HepG2 (cell line): ENCODE measurements at regions not wholly inside any gene's neighbourhood (a gene's known extent, or its start where the extent isn't known, plus 50 kb on each side); places are given as distances from the start of the nearest gene placed in this dataset.

Experiments used
- ATAC-seq: fragments of 200-7000 bp; cut with Tn5 transposase; 3 replicates; pipeline ENCODE4 v1.9.1; 2020; ENCODE audit warnings: mild to moderate bottlenecking, moderate library complexity
- BruUV-seq: library from RNA; stranded (reverse); fragments of 400-500 nt; replicated peaks from 2 replicates; lab custom pipeline; 2021; lab: Mats Ljungman, UMichigan
- CTCF ChIA-PET: fragments of 300-600 bp; formaldehyde crosslinking; extraction: SDS; loops from one replicate; lab custom pipeline; 2021; ENCODE audit warnings: low total read pairs, inconsistent platforms, low intra/inter-chr PET ratio; lab: Yijun Ruan, JAX
- POLR2A ChIA-PET: fragments of 350-600 bp; sonication (Branson Sonifier 250); formaldehyde crosslinking; loops from one replicate; lab custom pipeline; 2020; ENCODE audit warnings: antibody characterized with exemption, inconsistent platforms; lab: Yijun Ruan, JAX
- DNase-seq: peaks from one replicate; pipeline ENCODE4 v3.0.0-alpha.2; 2015; ENCODE audit warnings: low spot score
- FAIRE-seq: peaks from 3 replicates; lab custom pipeline; 2011; peaks lifted over from hg19 to GRCh38; lab: Jason Lieb, UNC
- H2AFZ ChIP-seq: one replicate; pipeline ENCODE4 v1.6.1; 2011; ENCODE audit warnings: low read length, inconsistent platforms
- H3K27ac ChIP-seq: fragments of 300-600 bp; 3 replicates; pipeline ENCODE4 v1.8.0; 2011; ENCODE audit warnings: mixed run types, mild to moderate bottlenecking, mixed read lengths, low read length, inconsistent platforms; ENCODE audit not compliant: insufficient read depth; ENCODE audit errors: extremely low read length
- H3K27me3 ChIP-seq, 2 experiments: fragments of 200-600 bp in 1 of 2; 2 replicates in 1 of 2; 3 replicates in 1 of 2; pipeline versions ENCODE4 v1.6.0 to v1.8.0; 2011; ENCODE audit warnings: low read length in 2 of 2, mild to moderate bottlenecking in 2 of 2, moderate library complexity in 2 of 2, inconsistent platforms in 1 of 2; ENCODE audit not compliant: insufficient read depth in 2 of 2, control insufficient read depth in 1 of 2
- H3K36me3 ChIP-seq, 2 experiments: fragments of 200-600 bp in 1 of 2; replicated peaks in 1 of 2; 2 replicates in 1 of 2; 3 replicates in 1 of 2; pipeline versions ENCODE4 v1.5.1 to v1.8.0; 2011; ENCODE audit warnings: low read length in 2 of 2, inconsistent platforms in 1 of 2; ENCODE audit not compliant: insufficient read depth in 2 of 2, control insufficient read depth in 1 of 2
- H3K4me1 ChIP-seq: 2 replicates; pipeline ENCODE4 v1.5.1; 2012; ENCODE audit warnings: low read length, inconsistent platforms; ENCODE audit not compliant: insufficient read depth
- H3K4me2 ChIP-seq: 2 replicates; pipeline ENCODE4 v1.6.0; 2011; ENCODE audit warnings: low read depth, low read length, inconsistent platforms
- H3K4me3 ChIP-seq, 3 experiments: fragments of 200-600 bp in 1 of 3; sonication (generic), shearing (Covaris generic) in 1 of 3; replicated peaks in 1 of 3; 2 replicates each; pipeline ENCODE4 v1.5.1; 2011 to 2016; ENCODE audit warnings: low read length in 3 of 3, inconsistent platforms in 2 of 3, low read depth in 2 of 3, mild to moderate bottlenecking in 2 of 3, control low read depth in 1 of 3, mixed read lengths in 1 of 3; ENCODE audit not compliant: insufficient read depth in 1 of 3
- H3K79me2 ChIP-seq: one replicate; pipeline ENCODE4 v1.6.1; 2011; ENCODE audit warnings: low read length, inconsistent platforms; ENCODE audit not compliant: insufficient read depth
- H3K9ac ChIP-seq: 2 replicates; pipeline ENCODE4 v1.6.0; 2011; ENCODE audit warnings: mild to moderate bottlenecking, low read depth, low read length, inconsistent platforms; ENCODE audit not compliant: insufficient read depth
- H3K9me3 ChIP-seq: 2 replicates; pipeline ENCODE4 v1.5.1; 2012; ENCODE audit warnings: mild to moderate bottlenecking, low read length
- H4K20me1 ChIP-seq: 2 replicates; pipeline ENCODE4 v1.6.0; 2011; ENCODE audit warnings: inconsistent platforms, mild to moderate bottlenecking, low read length, moderate library complexity; ENCODE audit not compliant: insufficient read depth
- CREB1 ChIP-seq, 2 experiments: fragments of 450-650 bp in 1 of 2; IDR thresholded peaks; 2 replicates each; pipeline ENCODE4 v1.6.1; 2016 to 2017; ENCODE audit warnings: control low read depth in 1 of 2, mild to moderate bottlenecking in 1 of 2, missing compliant biosample characterization in 1 of 2, missing genetic modification characterization in 1 of 2
- GATAD2A ChIP-seq: IDR thresholded peaks from 2 replicates; pipeline ENCODE4 v1.6.1; 2016
- KAT2B ChIP-seq: fragments of 150-350 bp; IDR thresholded peaks from 2 replicates; pipeline ENCODE4 v1.6.1; 2014; ENCODE audit warnings: low read depth, low read length, borderline replicate concordance
- KAT7 ChIP-seq: IDR thresholded peaks from 2 replicates; pipeline ENCODE4 v1.6.1; 2018; ENCODE audit warnings: borderline replicate concordance, missing compliant biosample characterization
- NFKB2 ChIP-seq: sonication (generic); formaldehyde crosslinking; IDR thresholded peaks from 2 replicates; pipeline ENCODE4 v1.4.0; 2020; ENCODE audit warnings: missing genetic modification reagents, borderline replicate concordance
- NR2F1 ChIP-seq, 2 experiments: fragments of 450-650 bp in 1 of 2; formaldehyde crosslinking in 1 of 2; IDR thresholded peaks; 2 replicates each; pipeline versions ENCODE4 v1.5.0 to v1.6.1; 2016 to 2020; ENCODE audit warnings: mild to moderate bottlenecking in 1 of 2, missing compliant biosample characterization in 1 of 2, missing genetic modification reagents in 1 of 2, moderate library complexity in 1 of 2
- PAWR ChIP-seq: sonication (generic); formaldehyde crosslinking; IDR thresholded peaks from 2 replicates; pipeline ENCODE4 v1.4.0; 2020; ENCODE audit warnings: missing genetic modification reagents, mild to moderate bottlenecking, borderline replicate concordance
- RFX5 ChIP-seq: IDR thresholded peaks from 2 replicates; pipeline ENCODE4 v1.6.1; 2011; ENCODE audit warnings: low read depth, low read length, improper control_type of control experiment
- SCMH1 ChIP-seq: sonication (generic); formaldehyde crosslinking; IDR thresholded peaks from 2 replicates; pipeline ENCODE4 v1.9.0; 2021; ENCODE audit warnings: missing genetic modification reagents, mild to moderate bottlenecking, borderline replicate concordance
- SOX13 ChIP-seq, 3 experiments: fragments of 450-650 bp in 1 of 3; sonication (generic) in 1 of 3; formaldehyde crosslinking in 1 of 3; IDR thresholded peaks in 2 of 3; conservative IDR thresholded peaks in 1 of 3; 2 replicates each; pipeline versions ENCODE4 v1.5.0 to v1.6.1; 2016 to 2020; ENCODE audit warnings: antibody characterized with exemption in 1 of 3, mild to moderate bottlenecking in 1 of 3, missing compliant biosample characterization in 1 of 3, missing genetic modification reagents in 1 of 3, moderate library complexity in 1 of 3
- TMF1 ChIP-seq: sonication (generic); formaldehyde crosslinking; IDR thresholded peaks from 2 replicates; pipeline ENCODE4 v1.8.1; 2022; ENCODE audit warnings: low read depth, missing genetic modification reagents
- UBTF ChIP-seq: sonication (generic); formaldehyde crosslinking; IDR thresholded peaks from 2 replicates; pipeline ENCODE4 v1.4.0; 2020; ENCODE audit warnings: mild to moderate bottlenecking, missing genetic modification reagents
- ZMAT3 ChIP-seq: sonication (generic); formaldehyde crosslinking; conservative IDR thresholded peaks from 2 replicates; pipeline ENCODE4 v1.7.0; 2021; ENCODE audit warnings: missing genetic modification reagents
- ZNF253 ChIP-seq: sonication (generic); formaldehyde crosslinking; IDR thresholded peaks from 2 replicates; pipeline ENCODE4 v1.8.0; 2022; ENCODE audit warnings: mild to moderate bottlenecking, missing genetic modification reagents, borderline replicate concordance
- ZNF263 ChIP-seq: sonication (generic); formaldehyde crosslinking; IDR thresholded peaks from 2 replicates; pipeline ENCODE4 v1.4.0; 2020; ENCODE audit warnings: missing genetic modification reagents
- ZNF326 ChIP-seq: sonication (generic); formaldehyde crosslinking; IDR thresholded peaks from 2 replicates; pipeline ENCODE4 v1.4.0; 2020; ENCODE audit warnings: missing genetic modification reagents, borderline replicate concordance
- ZNF441 ChIP-seq: sonication (generic); formaldehyde crosslinking; IDR thresholded peaks from 2 replicates; pipeline ENCODE4 v1.7.0; 2021; ENCODE audit warnings: missing genetic modification reagents, borderline replicate concordance
- ZNF547 ChIP-seq: sonication (generic); formaldehyde crosslinking; IDR thresholded peaks from 2 replicates; pipeline ENCODE4 v1.5.1; 2020; ENCODE audit warnings: mild to moderate bottlenecking, missing genetic modification reagents
- ZNF850 ChIP-seq: sonication (generic); formaldehyde crosslinking; conservative IDR thresholded peaks from 2 replicates; pipeline ENCODE4 v1.9.0; 2021; ENCODE audit warnings: mild to moderate bottlenecking, missing genetic modification reagents
- in situ Hi-C: cut with HindIII; loops from 2 replicates; pipeline ENCODE4 v1.10.0; 2017; ENCODE audit warnings: low pct_unique_long_range_greater_than_20kb; ENCODE audit not compliant: extremely low pct_ligation_motif_present
- intact Hi-C: fragments of 100-400 bp; cut with micrococcal nuclease; formaldehyde crosslinking; loops from one replicate; pipeline ENCODE4 v1.10.0; 2022; ENCODE audit not compliant: unreplicated experiment

- TF ChIP-seq ZNF441 (CRISPR knock-in tag) (no peak), ZNF850 (CRISPR knock-in tag) (no peak), CREB1 (IDR thresholded peaks at IDR 0.05) (no peak), CREB1 (CRISPR knock-in tag; IDR thresholded peaks at IDR 0.05) (no peak), PAWR (CRISPR knock-in tag) (no peak), UBTF (CRISPR knock-in tag) (no peak)
Observed at GRCh38 chr18:44321868-44322590, 358.7 kb upstream of the SETBP1 start (continued).

GRCh38 chr18:44323125-44323524 lies 357.6 kb upstream of the SETBP1 start:
- Histone ChIP-seq H3K9ac (no peak overlapping the region), H3K4me1 (no peaks in the 10 kb centered on the region), H3K79me2 (no peaks in the 10 kb centered on the region), H3K4me3 (no peak overlapping the region), H3K9me3 (peaks cover 81% of the 10 kb centered on the region), H4K20me1 (no peaks in the 10 kb centered on the region), H3K36me3 (no peaks in the 10 kb centered on the region), H3K27me3 (no peaks in the 10 kb centered on the region), H2AFZ (no peak overlapping the region), H3K4me2 (no peak overlapping the region), H3K27ac (no peak overlapping the region)
- intact Hi-C loops = no loop called here
- no TSS peak for BruUV-seq
- FAIRE-seq = no peak
- CTCF ChIA-PET = no interaction called here
- TF ChIP-seq KAT7 (CRISPR knock-in tag) = no peak
- TF ChIP-seq ZNF263 (CRISPR knock-in tag) = no peak
- no peak for TF ChIP-seq ZMAT3 (CRISPR knock-in tag)
- no peak for TF ChIP-seq SOX13 (IDR thresholded peaks at IDR 0.05)
- TF ChIP-seq SOX13 (CRISPR knock-in tag; conservative IDR thresholded peaks at IDR 0.05 in 1 of 2, IDR thresholded peaks at IDR 0.05 in 1 of 2) = no peak
- TF ChIP-seq TMF1 (CRISPR knock-in tag) = no peak
- no peak for TF ChIP-seq ZNF547
- no peak for TF ChIP-seq SCMH1
- no peak for TF ChIP-seq ZNF253 (CRISPR knock-in tag)
- TF ChIP-seq ZNF326 = no peak
- no peak for TF ChIP-seq GATAD2A (CRISPR knock-in tag)
- no peak for TF ChIP-seq NR2F1 (CRISPR knock-in tag; IDR thresholded peaks at IDR 0.05)
- no peak for TF ChIP-seq RFX5
- no peak for TF ChIP-seq KAT2B
- TF ChIP-seq NFKB2 (CRISPR knock-in tag) = no peak
- no peak for DNase-seq
- in situ Hi-C loops = no loop called here
- ATAC-seq = no peak
- POLR2A ChIA-PET = no interaction called here
